ENCODE measurements at regions not wholly inside any gene's neighbourhood (a gene's known extent, or its start where the extent isn't known, plus 50 kb on each side); places are given as distances from the start of the nearest gene placed in this dataset.
"Not testable (repeated sequence)": the region's sequence is repeated elsewhere in the genome, so short reads cannot be mapped to it uniquely, and the experiment has no call there.

- no peak for TF ChIP-seq EP300 (IDR thresholded peaks at IDR 0.05)
- TF ChIP-seq POLR2A (IDR thresholded peaks at IDR 0.05; ENCODE audit: low read depth): no peak
- TF ChIP-seq POLR2AphosphoS5 (IDR thresholded peaks at IDR 0.05): no peak
- TF ChIP-seq CTCF (IDR thresholded peaks at IDR 0.05): no peak
- no peak overlapping the region for H3K4me3 ChIP-seq
- peaks cover 0 to 6% (median 0%) of the 10 kb centered on the region in 4 donors for H3K27me3 ChIP-seq
- H3K9me3 ChIP-seq: no peaks in the 10 kb centered on the region
- WGBS: 89% methylated on average over 5 of the region's 5 CpGs
- H3K36me3 ChIP-seq: no peaks in the 10 kb centered on the region
- intact Hi-C loops (cut with DNase I): no loop called here
- no peak for DNase-seq (ENCODE audit: extremely low spot score)
- H3K4me1 ChIP-seq: no peaks in the 10 kb centered on the region
- H3K27ac ChIP-seq (replicated peaks in 1 of 4): no peak overlapping the region
Measured at GRCh38 chr4:180341926-180342325, 1901.3 kb upstream of the TENM3 start.

DNA sequence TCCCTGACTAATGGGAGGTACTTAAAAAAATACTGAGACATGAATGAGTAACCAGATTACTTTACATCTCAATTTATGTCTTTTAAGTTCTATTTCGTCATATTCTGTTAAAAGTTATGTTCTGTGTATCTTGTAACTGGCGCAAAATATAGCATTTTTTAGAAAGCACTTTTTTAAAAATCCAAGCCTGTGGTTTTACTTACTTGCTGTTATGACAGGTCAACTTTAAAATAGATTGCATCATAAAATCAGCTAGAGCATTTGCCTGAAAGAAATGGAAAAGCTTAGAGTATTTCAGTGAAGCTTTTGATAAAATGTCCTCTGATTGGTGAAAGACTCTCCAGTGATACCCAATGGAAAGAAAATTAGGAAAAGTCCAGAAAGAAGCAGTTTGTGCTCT, 1892.3 kb upstream of the TENM3 start:
- Histone ChIP-seq H3K27ac (replicated peaks in 1 of 4) (no peak overlapping the region), H3K4me1 (no peaks in the 10 kb centered on the region), H3K4me3 (no peak overlapping the region), H3K9me3 (no peaks in the 10 kb centered on the region), H3K36me3 (no peaks in the 10 kb centered on the region), H3K27me3 (no peaks in the 10 kb centered on the region)
- intact Hi-C loops (cut with DNase I): no loop called here
- DNase-seq (ENCODE audit: extremely low spot score): no peak
- no peak for TF ChIP-seq EP300 (IDR thresholded peaks at IDR 0.05)
- WGBS: 70% methylated on average over 2 of the region's 2 CpGs

- intact Hi-C loops (cut with DNase I): no loop called here
- Histone ChIP-seq H3K4me3 (no peak overlapping the region), H3K27ac (replicated peaks in 1 of 4) (no peak overlapping the region), H3K9me3 (no peaks in the 10 kb centered on the region), H3K36me3 (no peaks in the 10 kb centered on the region), H3K4me1 (no peaks in the 10 kb centered on the region), H3K27me3 (no peaks in the 10 kb centered on the region)
- no peak for DNase-seq (ENCODE audit: extremely low spot score)
- TF ChIP-seq CTCF (IDR thresholded peaks at IDR 0.05) (no peak), POLR2A (IDR thresholded peaks at IDR 0.05; ENCODE audit: low read depth) (no peak), EP300 (IDR thresholded peaks at IDR 0.05) (no peak), POLR2AphosphoS5 (IDR thresholded peaks at IDR 0.05) (no peak)
Measured at GRCh38 chr4:180356766-180357165, 1886.4 kb upstream of the TENM3 start.

GRCh38 chr4:180360113-180360512, 1883.1 kb upstream of the TENM3 start:
- intact Hi-C loops (cut with DNase I); H3K9me3 ChIP-seq; H3K27me3 ChIP-seq; DNase-seq (ENCODE audit: extremely low spot score); H3K36me3 ChIP-seq; H3K27ac ChIP-seq (replicated peaks in 1 of 4); H3K4me1 ChIP-seq; H3K4me3 ChIP-seq: not testable (repeated sequence)
- 82% methylated on average over 4 of the region's 4 CpGs for WGBS

- Histone ChIP-seq H3K27ac (replicated peaks in 1 of 4) (no peak overlapping the region), H3K4me1 (no peaks in the 10 kb centered on the region), H3K36me3 (no peaks in the 10 kb centered on the region), H3K4me3 (no peak overlapping the region), H3K27me3 (no peaks in the 10 kb centered on the region), H3K9me3 (no peaks in the 10 kb centered on the region)
- no peak for DNase-seq (ENCODE audit: extremely low spot score)
- 50% methylated on average over 5 of the region's 5 CpGs for WGBS
- TF ChIP-seq CTCF (IDR thresholded peaks at IDR 0.05) (no peak), POLR2A (IDR thresholded peaks at IDR 0.05; ENCODE audit: low read depth) (no peak), POLR2AphosphoS5 (IDR thresholded peaks at IDR 0.05) (no peak), EP300 (IDR thresholded peaks at IDR 0.05) (no peak)
- intact Hi-C loops (cut with DNase I): no loop called here
Measured at GRCh38 chr4:180363815-180364214, 1879.4 kb upstream of the TENM3 start.

- no peaks in the 10 kb centered on the region for H3K36me3 ChIP-seq
- no peak for DNase-seq (ENCODE audit: extremely low spot score)
- intact Hi-C loops (cut with DNase I): no loop called here
Measured at GRCh38 chr4:180372691-180373090, 1870.5 kb upstream of the TENM3 start.

More at GRCh38 chr4:180372691-180373090, 1870.5 kb upstream of the TENM3 start:
- no peak overlapping the region for H3K27ac ChIP-seq (replicated peaks in 1 of 4)
- no peaks in the 10 kb centered on the region for H3K27me3 ChIP-seq
- H3K4me1 ChIP-seq: no peaks in the 10 kb centered on the region
- no peaks in the 10 kb centered on the region for H3K9me3 ChIP-seq
- no peak overlapping the region for H3K4me3 ChIP-seq
- TF ChIP-seq CTCF (IDR thresholded peaks at IDR 0.05) (no peak), POLR2AphosphoS5 (IDR thresholded peaks at IDR 0.05) (no peak), POLR2A (IDR thresholded peaks at IDR 0.05; ENCODE audit: low read depth) (no peak), EP300 (IDR thresholded peaks at IDR 0.05) (no peak)

All from esophagus muscularis mucosa (tissue), 4 donors.